HG03378 (cell line): ENCODE measurements at regions not wholly inside any gene's neighbourhood (a gene's known extent, or its start where the extent isn't known, plus 50 kb on each side); places are given as distances from the start of the nearest gene placed in this dataset.
"Not testable (repeated sequence)": the region's sequence is repeated elsewhere in the genome, so short reads cannot be mapped to it uniquely, and the experiment has no call there.

Experiments used
- ATAC-seq: cut with Tn5 transposase; IDR thresholded peaks from one replicate; pipeline ENCODE4 v1.9.1; 2021; ENCODE audit warnings: mild to moderate bottlenecking, moderate library complexity; ENCODE audit not compliant: unreplicated experiment

DNA sequence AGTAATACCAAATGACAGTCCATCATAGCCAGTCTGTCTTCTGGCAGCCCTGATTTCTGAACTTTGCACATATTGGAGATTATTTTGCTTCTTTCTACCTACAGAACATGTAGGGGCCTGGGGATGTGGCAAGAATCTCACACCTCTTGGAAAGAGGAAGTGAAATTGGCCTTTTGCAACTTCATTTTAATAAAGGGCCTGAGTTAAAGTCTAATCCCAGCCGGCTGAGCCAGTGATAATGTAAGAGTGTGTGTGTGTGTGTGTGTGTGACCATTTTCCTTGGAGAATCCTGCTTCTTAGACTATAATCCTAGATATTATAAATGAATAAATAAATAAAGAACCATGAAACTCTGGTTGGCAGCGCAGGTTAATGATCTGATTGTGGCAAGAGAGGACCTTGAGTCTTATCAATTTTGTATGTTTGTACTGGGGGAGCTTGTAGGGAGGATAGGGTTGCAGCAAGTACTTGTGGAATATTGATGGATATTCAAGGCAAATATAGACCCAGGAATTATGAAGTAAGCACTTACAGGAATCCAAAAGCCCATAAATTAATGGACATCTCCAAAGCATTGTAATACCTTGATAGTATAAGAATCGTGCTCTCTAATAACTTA is 233.2 kb upstream of the AMIGO2 start:
- ATAC-seq = peak; percentile 91

GRCh38 chr12:47312147-47312546 is 232.4 kb upstream of the AMIGO2 start:
- no peak for ATAC-seq

GRCh38 chr12:47311568-47311967 is 231.8 kb upstream of the AMIGO2 start:
- ATAC-seq = no peak

- no peak for ATAC-seq
Observed at GRCh38 chr12:47311010-47311409, 231.3 kb upstream of the AMIGO2 start.

DNA sequence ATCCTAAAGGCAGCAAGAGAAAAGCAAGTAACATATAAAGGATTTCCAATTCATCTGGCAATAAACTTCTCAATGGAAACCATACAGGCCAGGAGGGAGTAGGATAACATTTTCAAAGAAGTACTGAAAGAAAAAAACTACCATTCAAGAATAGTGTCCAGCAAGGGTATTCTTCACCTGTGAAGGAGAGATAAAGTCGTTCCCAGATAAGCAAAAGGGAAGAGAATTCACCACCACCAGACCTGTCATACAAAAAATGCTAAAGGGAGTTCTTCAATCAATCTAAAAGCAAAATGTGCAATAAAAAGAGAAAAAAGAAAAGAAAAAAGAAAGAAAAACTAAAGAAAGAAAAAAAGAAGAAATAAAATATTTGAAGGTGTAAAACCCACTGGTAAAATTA is 228.9 kb upstream of the AMIGO2 start:
- no peak for ATAC-seq

- ATAC-seq = peak; percentile 82
Observed at GRCh38 chr12:47307680-47308399, 228.1 kb upstream of the AMIGO2 start.

DNA sequence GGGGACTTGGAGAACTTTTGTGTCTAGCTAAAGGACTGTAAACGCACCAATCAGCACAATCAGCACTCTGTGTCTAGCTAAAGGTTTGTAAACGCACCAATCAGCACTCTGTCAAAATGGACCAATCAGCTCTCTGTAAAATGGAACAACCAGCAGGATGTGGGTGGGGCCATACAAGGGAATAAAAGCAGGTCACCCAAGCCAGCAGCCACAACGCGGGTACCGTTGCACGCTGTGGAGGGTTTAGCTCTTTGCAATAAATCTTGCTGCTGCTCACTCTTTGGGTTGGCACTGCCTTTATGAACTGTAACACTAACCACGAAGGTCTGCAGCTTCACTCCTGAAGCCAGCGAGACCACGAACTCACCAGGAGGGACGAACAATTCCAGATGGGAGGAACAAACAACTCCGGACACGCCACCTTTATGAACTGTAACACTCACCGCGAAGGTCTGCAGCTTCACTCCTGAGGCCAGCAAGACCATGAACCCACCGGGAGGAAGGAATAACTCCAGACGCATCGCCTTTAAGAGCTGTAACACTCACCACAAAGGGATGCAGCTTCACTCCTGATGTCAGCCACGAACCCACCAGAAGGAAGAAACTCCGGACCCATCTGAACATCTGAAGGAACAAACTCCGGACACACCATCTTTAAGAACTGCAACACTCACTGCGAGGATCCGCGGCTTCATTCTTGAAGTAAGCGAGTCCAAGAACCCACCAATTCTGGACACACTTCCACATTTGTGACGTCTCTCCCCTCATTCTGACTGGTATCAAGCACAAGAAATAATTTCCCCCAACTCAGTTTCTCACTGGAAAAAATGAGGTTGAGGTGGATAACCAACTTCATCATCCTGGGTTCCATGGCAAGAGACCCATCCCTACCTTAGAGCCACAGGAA is 227.3 kb upstream of the AMIGO2 start:
- ATAC-seq = not testable (repeated sequence)

DNA sequence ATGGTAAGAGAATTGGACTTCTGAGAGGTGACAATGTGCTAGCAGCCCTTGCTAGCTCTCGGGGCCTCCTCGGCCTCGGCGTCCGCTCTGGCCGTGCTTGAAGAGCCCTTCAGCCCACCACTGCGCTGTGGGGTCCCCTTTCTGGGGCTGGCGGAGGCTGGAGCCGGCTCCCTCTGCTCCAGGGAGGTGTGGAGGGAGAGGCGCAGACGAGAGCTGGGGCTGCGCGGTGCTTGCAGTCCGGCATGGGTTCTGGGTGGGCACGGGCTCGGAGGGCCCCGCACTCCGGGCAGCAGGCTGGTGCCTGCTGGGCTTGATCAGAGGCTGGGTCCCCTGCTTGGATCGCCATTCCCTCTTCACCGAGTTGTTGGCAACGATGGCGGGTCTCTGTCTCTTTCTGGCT is 226.4 kb upstream of the AMIGO2 start:
- no peak for ATAC-seq

DNA sequence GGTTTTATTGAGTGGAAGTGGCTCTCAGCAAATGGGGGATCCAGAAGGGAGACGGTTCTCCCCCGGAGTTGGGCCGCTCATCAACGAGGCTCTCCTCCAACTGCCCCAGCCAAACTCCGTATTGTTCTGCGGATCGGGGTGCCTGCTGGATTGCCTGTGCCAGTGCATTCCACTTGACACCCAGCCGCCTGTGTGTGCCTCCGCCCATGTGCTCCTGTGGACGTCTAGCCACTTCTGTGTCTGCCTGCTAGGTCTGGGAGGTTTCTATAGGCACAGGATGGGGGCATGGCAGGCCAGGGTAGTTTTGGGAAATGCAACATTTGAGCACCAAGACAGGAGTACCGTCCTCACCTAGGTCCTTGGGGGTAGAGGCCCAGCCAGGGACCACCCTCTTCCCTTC is 225.7 kb upstream of the AMIGO2 start:
- ATAC-seq = no peak

DNA sequence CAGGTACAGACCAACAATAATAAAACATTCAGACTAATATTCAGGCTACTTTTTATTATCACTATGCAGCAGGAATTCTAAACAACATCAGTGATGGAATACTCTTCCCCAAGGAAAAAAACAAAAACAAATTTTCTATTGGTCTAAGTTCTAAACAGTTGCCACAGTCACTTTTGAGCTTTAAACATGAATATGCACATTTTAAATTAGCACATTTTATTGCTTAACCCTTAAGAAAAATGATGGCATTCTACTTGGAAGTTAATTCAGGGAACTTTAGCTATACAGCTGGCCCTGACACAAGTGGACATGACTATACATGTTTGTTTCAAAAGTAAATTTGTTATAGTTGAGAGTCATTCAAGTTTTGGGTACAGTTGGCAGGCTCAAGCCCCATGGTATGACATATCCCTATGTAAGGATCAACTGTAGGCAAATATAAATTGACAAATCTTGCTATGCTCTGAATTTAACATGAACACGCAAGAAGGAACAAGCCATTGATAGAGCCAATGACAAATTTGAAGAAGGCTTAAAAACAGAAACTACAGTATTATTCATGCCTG is 224.3 kb upstream of the AMIGO2 start:
- no peak for ATAC-seq

GRCh38 chr12:47303207-47303606 is 223.4 kb upstream of the AMIGO2 start:
- no peak for ATAC-seq

DNA sequence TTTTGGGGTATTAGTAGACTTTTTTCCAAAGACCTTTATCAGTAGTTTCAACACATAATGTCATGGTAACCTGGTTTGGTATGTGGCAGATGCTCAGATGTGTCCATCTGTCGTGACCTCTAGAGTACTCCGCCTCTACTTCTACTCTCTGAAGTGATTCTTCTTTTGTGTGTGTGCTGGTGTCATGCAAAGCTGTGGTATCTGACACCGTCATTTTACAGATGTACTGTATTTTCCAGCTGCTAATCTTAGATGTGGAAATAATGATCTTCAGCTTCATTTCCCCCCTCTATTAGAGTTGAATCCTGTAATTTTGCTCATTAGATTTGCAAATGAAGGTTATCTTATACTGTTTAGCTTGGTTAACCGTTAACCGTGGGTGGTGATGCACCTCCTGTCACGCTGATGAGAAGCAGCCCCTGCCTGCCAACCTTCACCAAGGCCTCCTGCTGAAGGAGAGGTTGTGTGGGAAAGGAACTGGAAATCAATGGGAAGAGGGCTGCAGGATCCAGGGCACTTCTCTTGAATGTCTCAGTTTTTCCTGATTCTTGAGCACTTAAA is 222.4 kb upstream of the AMIGO2 start:
- peak; percentile 84 for ATAC-seq

GRCh38 chr12:47299586-47299985 is 219.8 kb upstream of the AMIGO2 start:
- ATAC-seq = no peak

- no peak for ATAC-seq
Observed at GRCh38 chr12:47297993-47298392, 218.2 kb upstream of the AMIGO2 start.

DNA sequence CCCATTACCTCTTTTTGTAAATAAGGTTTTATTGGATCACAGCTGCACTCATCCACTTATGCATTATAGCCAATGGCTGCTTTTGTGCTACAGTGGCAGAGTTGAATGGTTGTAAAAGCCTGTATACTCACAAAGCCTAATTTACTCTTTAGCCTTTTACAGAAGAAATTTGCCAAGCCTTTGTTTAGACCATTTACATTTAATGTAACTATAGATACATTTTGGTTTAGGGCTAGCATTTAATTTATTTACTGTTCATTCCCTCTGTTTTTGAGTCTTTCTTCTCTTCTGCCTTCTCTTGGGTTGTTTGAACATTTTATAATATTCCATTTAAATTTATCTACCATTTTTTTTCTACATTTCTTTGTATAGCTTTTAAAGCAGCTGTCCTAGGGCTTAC is 217.1 kb upstream of the AMIGO2 start:
- ATAC-seq = no peak

GRCh38 chr12:47293406-47293805 is 213.6 kb upstream of the AMIGO2 start:
- no peak for ATAC-seq

DNA sequence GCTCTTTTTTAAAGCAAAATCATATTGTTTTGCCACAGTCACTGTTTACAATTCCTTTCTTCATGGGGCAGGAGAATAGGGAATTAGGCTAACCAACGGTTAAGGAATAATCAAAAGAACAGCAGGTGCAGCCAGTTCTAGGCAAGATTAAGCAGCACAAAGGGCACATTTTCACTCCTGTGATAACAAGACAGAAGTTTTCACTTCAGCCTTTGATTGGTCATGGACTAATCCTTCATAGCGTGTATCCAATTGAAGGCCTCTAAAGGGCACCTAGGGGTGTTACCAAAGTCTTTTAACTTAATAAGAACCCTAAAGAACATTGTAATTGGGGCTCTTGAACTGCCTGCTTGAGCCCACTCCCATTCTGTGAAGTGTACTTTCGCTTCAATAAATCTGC is 206.9 kb upstream of the AMIGO2 start:
- ATAC-seq = no peak
